Coronary artery (tissue), 2 donors: ENCODE measurements at regions not wholly inside any gene's neighbourhood (a gene's known extent, or its start where the extent isn't known, plus 50 kb on each side); places are given as distances from the start of the nearest gene placed in this dataset.
A peak's percentile ranks its signal among the peaks of the same experiment; 100 is the strongest.

Experiments used
- DNase-seq: peaks from one replicate; pipeline ENCODE4 v3.0.0-alpha.2; 2017; ENCODE audit warnings: low spot score
- H3K27ac ChIP-seq, 2 donors: fragments of 200-600 bp; sonication (generic); one replicate each; pipeline ENCODE4 v1.5.1; 2016 to 2019
- H3K4me3 ChIP-seq: fragments of 200-600 bp; sonication (generic); 2 replicates; pipeline ENCODE4 v1.5.1; 2016; ENCODE audit warnings: mild to moderate bottlenecking, moderate library complexity
- CTCF ChIP-seq: fragments of 200-600 bp; sonication (generic); IDR thresholded peaks from one replicate; pipeline ENCODE4 v1.5.1; 2019; ENCODE audit warnings: antibody characterized with exemption

DNA sequence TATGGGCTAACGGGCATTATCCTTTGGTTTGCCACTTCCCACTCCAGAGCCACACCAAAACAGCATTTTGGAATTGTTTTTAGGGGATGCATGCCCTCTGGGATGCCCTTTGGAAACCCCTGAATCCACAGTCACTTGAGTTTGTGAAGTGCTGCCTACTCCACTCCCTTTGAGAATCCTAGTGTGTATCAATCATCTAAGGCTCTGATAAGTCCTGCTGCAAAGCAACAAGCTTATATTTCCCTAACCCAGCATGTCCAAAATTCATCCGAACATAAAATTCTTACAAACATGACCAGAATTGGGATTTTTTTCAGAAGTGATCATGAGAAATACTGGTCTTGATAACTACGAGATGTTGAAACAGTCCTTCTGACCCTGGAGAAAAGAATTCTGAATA lies 387.9 kb downstream of the MN1 start:
- Histone ChIP-seq H3K4me3 (no peak overlapping the region), H3K27ac (no peak overlapping the region)
- DNase-seq: no peak
- TF ChIP-seq CTCF: no peak

GRCh38 chr22:27416511-27417420 lies 384.8 kb downstream of the MN1 start:
- DNase-seq: no peak
- Histone ChIP-seq H3K4me3 (no peak overlapping the region), H3K27ac (no peak overlapping the region)
- TF ChIP-seq CTCF: no peak

DNA sequence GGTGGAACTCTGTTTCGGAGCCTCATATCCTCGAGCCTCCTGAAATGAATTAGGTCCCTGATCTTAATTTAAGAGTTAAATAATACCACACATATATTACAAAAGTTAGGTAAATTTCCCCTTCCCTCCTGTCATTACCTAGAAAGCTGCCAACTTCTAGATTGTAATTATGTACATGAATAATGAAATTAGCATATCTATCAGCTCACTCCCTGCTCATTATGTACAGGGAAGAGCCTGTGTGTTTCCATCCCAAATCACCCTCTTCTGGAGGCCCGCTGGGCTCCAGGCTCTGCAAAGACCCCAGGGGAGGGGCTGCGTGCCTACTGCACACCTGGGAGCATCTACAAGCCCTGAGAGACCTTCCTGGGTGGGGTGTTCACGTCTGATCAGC lies 384.1 kb downstream of the MN1 start:
- Histone ChIP-seq H3K27ac (no peak overlapping the region), H3K4me3 (no peak overlapping the region)
- TF ChIP-seq CTCF: no peak
- no peak for DNase-seq

DNA sequence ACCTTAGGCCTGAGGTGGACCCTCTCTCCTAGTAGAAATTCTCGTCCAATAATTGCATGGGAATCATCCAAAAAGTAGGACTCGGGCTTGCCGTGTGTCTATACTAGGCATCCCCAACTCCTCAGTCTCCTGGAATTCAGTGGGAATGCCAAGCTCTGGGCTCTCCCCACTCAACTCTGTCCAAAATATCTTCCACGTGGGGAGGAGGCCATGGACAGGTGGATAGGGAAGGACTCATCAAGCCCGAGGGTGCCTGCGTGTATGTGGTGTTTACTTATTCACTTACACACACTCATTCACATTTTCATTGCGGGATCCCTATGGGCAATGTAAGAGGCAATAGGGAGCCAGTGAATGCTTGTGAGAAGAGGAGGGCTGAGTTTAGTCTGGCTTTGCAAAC lies 383.3 kb downstream of the MN1 start:
- Histone ChIP-seq H3K4me3 (no peak overlapping the region), H3K27ac (peak overlapping the region in 1 of 2 donors; percentile 9)
- TF ChIP-seq CTCF: no peak
- no peak for DNase-seq

GRCh38 chr22:27419473-27419872 lies 382.1 kb downstream of the MN1 start:
- Histone ChIP-seq H3K27ac (peak overlapping the region in 1 of 2 donors; percentile 84), H3K4me3 (no peak overlapping the region)
- no peak for DNase-seq
- TF ChIP-seq CTCF: no peak

- Histone ChIP-seq H3K27ac (peak overlapping the region; percentile 84 to 95), H3K4me3 (peak overlapping the region; percentile 55)
- DNase-seq: no peak
- TF ChIP-seq CTCF: no peak
These were observed 381.2 kb downstream of the MN1 start for GRCh38 chr22:27420195-27420816.
